HepG2 (cell line): ENCODE measurements at regions not wholly inside any gene's neighbourhood (a gene's known extent, or its start where the extent isn't known, plus 50 kb on each side); places are given as distances from the start of the nearest gene placed in this dataset.

Experiments
- ATAC-seq: fragments of 200-7000 bp; cut with Tn5 transposase; 3 replicates; pipeline ENCODE4 v1.9.1; 2020; ENCODE audit warnings: mild to moderate bottlenecking, moderate library complexity
- BruUV-seq: library from RNA; stranded (reverse); fragments of 400-500 nt; replicated peaks from 2 replicates; lab custom pipeline; 2021; lab: Mats Ljungman, UMichigan
- CTCF ChIA-PET: fragments of 300-600 bp; formaldehyde crosslinking; extraction: SDS; loops from one replicate; lab custom pipeline; 2021; ENCODE audit warnings: low total read pairs, inconsistent platforms, low intra/inter-chr PET ratio; lab: Yijun Ruan, JAX
- POLR2A ChIA-PET: fragments of 350-600 bp; sonication (Branson Sonifier 250); formaldehyde crosslinking; loops from one replicate; lab custom pipeline; 2020; ENCODE audit warnings: antibody characterized with exemption, inconsistent platforms; lab: Yijun Ruan, JAX
- DNase-seq: peaks from one replicate; pipeline ENCODE4 v3.0.0-alpha.2; 2015; ENCODE audit warnings: low spot score
- FAIRE-seq: peaks from 3 replicates; lab custom pipeline; 2011; peaks lifted over from hg19 to GRCh38; lab: Jason Lieb, UNC
- H2AFZ ChIP-seq: one replicate; pipeline ENCODE4 v1.6.1; 2011; ENCODE audit warnings: low read length, inconsistent platforms
- H3K27ac ChIP-seq: fragments of 300-600 bp; 3 replicates; pipeline ENCODE4 v1.8.0; 2011; ENCODE audit warnings: mixed run types, mild to moderate bottlenecking, mixed read lengths, low read length, inconsistent platforms; ENCODE audit not compliant: insufficient read depth; ENCODE audit errors: extremely low read length
- H3K27me3 ChIP-seq, 2 experiments: fragments of 200-600 bp in 1 of 2; 2 replicates in 1 of 2; 3 replicates in 1 of 2; pipeline versions ENCODE4 v1.6.0 to v1.8.0; 2011; ENCODE audit warnings: low read length in 2 of 2, mild to moderate bottlenecking in 2 of 2, moderate library complexity in 2 of 2, inconsistent platforms in 1 of 2; ENCODE audit not compliant: insufficient read depth in 2 of 2, control insufficient read depth in 1 of 2
- H3K36me3 ChIP-seq, 2 experiments: fragments of 200-600 bp in 1 of 2; replicated peaks in 1 of 2; 2 replicates in 1 of 2; 3 replicates in 1 of 2; pipeline versions ENCODE4 v1.5.1 to v1.8.0; 2011; ENCODE audit warnings: low read length in 2 of 2, inconsistent platforms in 1 of 2; ENCODE audit not compliant: insufficient read depth in 2 of 2, control insufficient read depth in 1 of 2
- H3K4me1 ChIP-seq: 2 replicates; pipeline ENCODE4 v1.5.1; 2012; ENCODE audit warnings: low read length, inconsistent platforms; ENCODE audit not compliant: insufficient read depth
- H3K4me2 ChIP-seq: 2 replicates; pipeline ENCODE4 v1.6.0; 2011; ENCODE audit warnings: low read depth, low read length, inconsistent platforms
- H3K4me3 ChIP-seq, 3 experiments: fragments of 200-600 bp in 1 of 3; sonication (generic), shearing (Covaris generic) in 1 of 3; replicated peaks in 1 of 3; 2 replicates each; pipeline ENCODE4 v1.5.1; 2011 to 2016; ENCODE audit warnings: low read length in 3 of 3, inconsistent platforms in 2 of 3, low read depth in 2 of 3, mild to moderate bottlenecking in 2 of 3, control low read depth in 1 of 3, mixed read lengths in 1 of 3; ENCODE audit not compliant: insufficient read depth in 1 of 3
- H3K79me2 ChIP-seq: one replicate; pipeline ENCODE4 v1.6.1; 2011; ENCODE audit warnings: low read length, inconsistent platforms; ENCODE audit not compliant: insufficient read depth
- H3K9ac ChIP-seq: 2 replicates; pipeline ENCODE4 v1.6.0; 2011; ENCODE audit warnings: mild to moderate bottlenecking, low read depth, low read length, inconsistent platforms; ENCODE audit not compliant: insufficient read depth
- H3K9me3 ChIP-seq: 2 replicates; pipeline ENCODE4 v1.5.1; 2012; ENCODE audit warnings: mild to moderate bottlenecking, low read length
- H4K20me1 ChIP-seq: 2 replicates; pipeline ENCODE4 v1.6.0; 2011; ENCODE audit warnings: inconsistent platforms, mild to moderate bottlenecking, low read length, moderate library complexity; ENCODE audit not compliant: insufficient read depth
- ARNT2 ChIP-seq: sonication (generic); formaldehyde crosslinking; IDR thresholded peaks from 2 replicates; pipeline ENCODE4 v1.8.0; 2022; ENCODE audit warnings: mild to moderate bottlenecking, low read depth, missing genetic modification reagents, moderate library complexity
- ELF1 ChIP-seq: sonication (generic); formaldehyde crosslinking; IDR thresholded peaks from 2 replicates; pipeline ENCODE4 v1.4.0; 2020; ENCODE audit warnings: missing genetic modification reagents
- FIP1L1 ChIP-seq: fragments of 200-400 bp; formaldehyde crosslinking; IDR thresholded peaks from 2 replicates; pipeline ENCODE4 v1.6.1; 2018; ENCODE audit warnings: low read depth, mild to moderate bottlenecking, low read length, moderate library complexity, borderline replicate concordance; ENCODE audit not compliant: insufficient read depth
- ZBTB38 ChIP-seq: sonication (generic); formaldehyde crosslinking; IDR thresholded peaks from 2 replicates; pipeline ENCODE4 v1.5.1; 2020; ENCODE audit warnings: mild to moderate bottlenecking, missing genetic modification reagents
- ZNF329 ChIP-seq: sonication (generic); formaldehyde crosslinking; IDR thresholded peaks from 2 replicates; pipeline ENCODE4 v1.9.0; 2021; ENCODE audit warnings: low read depth, mild to moderate bottlenecking, missing genetic modification reagents
- WGBS: methylation state at CpG from one replicate; pipeline ENCODE4 v1.1.6; 2017; ENCODE audit warnings: low lambda C conversion rate; 5-methylcytosine and 5-hydroxymethylcytosine counted together
- in situ Hi-C: cut with HindIII; loops from 2 replicates; pipeline ENCODE4 v1.10.0; 2017; ENCODE audit warnings: low pct_unique_long_range_greater_than_20kb; ENCODE audit not compliant: extremely low pct_ligation_motif_present
- intact Hi-C: fragments of 100-400 bp; cut with micrococcal nuclease; formaldehyde crosslinking; loops from one replicate; pipeline ENCODE4 v1.10.0; 2022; ENCODE audit not compliant: unreplicated experiment
- TF ChIP-seq, protein P1 (sequence below): sonication (generic); formaldehyde crosslinking; IDR thresholded peaks from 2 replicates; pipeline ENCODE4 v1.5.1; 2020; ENCODE audit warnings: mild to moderate bottlenecking, missing genetic modification reagents, borderline replicate concordance
- TF ChIP-seq, protein P2 (sequence below): sonication (generic); formaldehyde crosslinking; IDR thresholded peaks from 2 replicates; pipeline ENCODE4 v1.5.0; 2020; ENCODE audit warnings: missing genetic modification reagents
- TF ChIP-seq, protein P3 (sequence below): sonication (generic); formaldehyde crosslinking; IDR thresholded peaks from 2 replicates; pipeline ENCODE4 v1.4.0; 2020; ENCODE audit warnings: missing genetic modification reagents

DNA sequence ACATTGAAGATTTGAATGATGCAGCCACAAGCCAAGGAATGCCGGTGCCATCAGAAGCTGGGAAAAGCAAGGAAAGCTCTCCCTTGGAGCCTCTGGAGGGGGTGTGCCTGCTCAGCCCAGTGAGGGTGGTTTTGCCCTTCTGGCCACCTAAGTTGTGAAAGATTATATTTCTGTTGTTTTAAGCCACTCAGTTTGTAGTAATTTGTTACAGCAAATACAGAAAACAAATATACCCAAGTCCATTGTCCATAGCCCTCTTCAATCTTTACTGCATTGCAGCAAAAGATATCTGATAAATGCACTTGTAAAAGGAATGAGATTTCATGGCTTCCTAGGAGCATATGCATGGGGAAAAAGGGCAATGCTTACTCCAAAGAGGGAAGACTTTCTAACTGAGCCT lies 447.9 kb downstream of the HAPSTR1 start (continued):
- no peak for TF ChIP-seq ZNF329 (CRISPR knock-in tag)

- no peaks in the 10 kb centered on the region for H3K27me3 ChIP-seq
- no peak for FAIRE-seq
- no peaks in the 10 kb centered on the region for H3K79me2 ChIP-seq
- no peak overlapping the region for H3K9ac ChIP-seq
- no peak overlapping the region for H3K27ac ChIP-seq
- H3K9me3 ChIP-seq, result peaks cover 8% of the 10 kb centered on the region
- no peak for ATAC-seq
- no peak overlapping the region for H3K4me3 ChIP-seq
- DNase-seq, result no peak
- BruUV-seq, result no TSS peak
- in situ Hi-C loops, result no loop called here
- H2AFZ ChIP-seq, result no peak overlapping the region
- H4K20me1 ChIP-seq, result no peaks in the 10 kb centered on the region
- H3K4me1 ChIP-seq, result peaks cover 16% of the 10 kb centered on the region
- 23% methylated on average over 5 of the region's 5 CpGs for WGBS
- no peak overlapping the region for H3K4me2 ChIP-seq
- H3K36me3 ChIP-seq, result no peaks in the 10 kb centered on the region
- no peak for TF ChIP-seq ARNT2 (CRISPR knock-in tag)
- TF ChIP-seq FIP1L1, result no peak
- TF ChIP-seq, protein P1, sequence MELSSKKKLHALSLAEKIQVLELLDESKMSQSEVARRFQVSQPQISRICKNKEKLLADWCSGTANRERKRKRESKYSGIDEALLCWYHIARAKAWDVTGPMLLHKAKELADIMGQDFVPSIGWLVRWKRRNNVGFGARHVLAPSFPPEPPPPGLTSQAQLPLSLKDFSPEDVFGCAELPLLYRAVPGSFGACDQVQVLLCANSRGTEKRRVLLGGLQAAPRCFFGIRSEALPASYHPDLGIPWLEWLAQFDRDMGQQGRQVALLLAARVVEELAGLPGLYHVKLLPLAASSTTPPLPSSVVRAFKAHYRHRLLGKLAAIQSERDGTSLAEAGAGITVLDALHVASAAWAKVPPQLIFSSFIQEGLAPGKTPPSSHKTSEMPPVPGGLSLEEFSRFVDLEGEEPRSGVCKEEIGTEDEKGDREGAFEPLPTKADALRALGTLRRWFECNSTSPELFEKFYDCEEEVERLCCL (CRISPR knock-in tag), result no peak
- TF ChIP-seq ELF1, result no peak
- TF ChIP-seq ZBTB38 (CRISPR knock-in tag), result no peak
- TF ChIP-seq, protein P2, sequence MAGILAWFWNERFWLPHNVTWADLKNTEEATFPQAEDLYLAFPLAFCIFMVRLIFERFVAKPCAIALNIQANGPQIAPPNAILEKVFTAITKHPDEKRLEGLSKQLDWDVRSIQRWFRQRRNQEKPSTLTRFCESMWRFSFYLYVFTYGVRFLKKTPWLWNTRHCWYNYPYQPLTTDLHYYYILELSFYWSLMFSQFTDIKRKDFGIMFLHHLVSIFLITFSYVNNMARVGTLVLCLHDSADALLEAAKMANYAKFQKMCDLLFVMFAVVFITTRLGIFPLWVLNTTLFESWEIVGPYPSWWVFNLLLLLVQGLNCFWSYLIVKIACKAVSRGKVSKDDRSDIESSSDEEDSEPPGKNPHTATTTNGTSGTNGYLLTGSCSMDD (CRISPR knock-in tag), result no peak
- TF ChIP-seq, protein P3, sequence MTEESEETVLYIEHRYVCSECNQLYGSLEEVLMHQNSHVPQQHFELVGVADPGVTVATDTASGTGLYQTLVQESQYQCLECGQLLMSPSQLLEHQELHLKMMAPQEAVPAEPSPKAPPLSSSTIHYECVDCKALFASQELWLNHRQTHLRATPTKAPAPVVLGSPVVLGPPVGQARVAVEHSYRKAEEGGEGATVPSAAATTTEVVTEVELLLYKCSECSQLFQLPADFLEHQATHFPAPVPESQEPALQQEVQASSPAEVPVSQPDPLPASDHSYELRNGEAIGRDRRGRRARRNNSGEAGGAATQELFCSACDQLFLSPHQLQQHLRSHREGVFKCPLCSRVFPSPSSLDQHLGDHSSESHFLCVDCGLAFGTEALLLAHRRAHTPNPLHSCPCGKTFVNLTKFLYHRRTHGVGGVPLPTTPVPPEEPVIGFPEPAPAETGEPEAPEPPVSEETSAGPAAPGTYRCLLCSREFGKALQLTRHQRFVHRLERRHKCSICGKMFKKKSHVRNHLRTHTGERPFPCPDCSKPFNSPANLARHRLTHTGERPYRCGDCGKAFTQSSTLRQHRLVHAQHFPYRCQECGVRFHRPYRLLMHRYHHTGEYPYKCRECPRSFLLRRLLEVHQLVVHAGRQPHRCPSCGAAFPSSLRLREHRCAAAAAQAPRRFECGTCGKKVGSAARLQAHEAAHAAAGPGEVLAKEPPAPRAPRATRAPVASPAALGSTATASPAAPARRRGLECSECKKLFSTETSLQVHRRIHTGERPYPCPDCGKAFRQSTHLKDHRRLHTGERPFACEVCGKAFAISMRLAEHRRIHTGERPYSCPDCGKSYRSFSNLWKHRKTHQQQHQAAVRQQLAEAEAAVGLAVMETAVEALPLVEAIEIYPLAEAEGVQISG (CRISPR knock-in tag), result no peak
- TF ChIP-seq, all 625 proteins: peak for 0
- intact Hi-C loops, result no loop called here
- ChIA-PET CTCF (no interaction called here), POLR2A (no interaction called here)
Measured at GRCh38 chr16:9541723-9542122, 450.3 kb downstream of the HAPSTR1 start.
